Fibroblast of peridontal ligament (primary cell): ENCODE measurements at regions not wholly inside any gene's neighbourhood (a gene's known extent, or its start where the extent isn't known, plus 50 kb on each side); places are given as distances from the start of the nearest gene placed in this dataset.
"Not testable (repeated sequence)": the region's sequence is repeated elsewhere in the genome, so short reads cannot be mapped to it uniquely, and the experiment has no call there.

ENCODE experiments used
- DNase-seq: peaks from one replicate; pipeline ENCODE4 v3.0.0-alpha.2; 2010; ENCODE audit errors: extremely low read depth

DNA sequence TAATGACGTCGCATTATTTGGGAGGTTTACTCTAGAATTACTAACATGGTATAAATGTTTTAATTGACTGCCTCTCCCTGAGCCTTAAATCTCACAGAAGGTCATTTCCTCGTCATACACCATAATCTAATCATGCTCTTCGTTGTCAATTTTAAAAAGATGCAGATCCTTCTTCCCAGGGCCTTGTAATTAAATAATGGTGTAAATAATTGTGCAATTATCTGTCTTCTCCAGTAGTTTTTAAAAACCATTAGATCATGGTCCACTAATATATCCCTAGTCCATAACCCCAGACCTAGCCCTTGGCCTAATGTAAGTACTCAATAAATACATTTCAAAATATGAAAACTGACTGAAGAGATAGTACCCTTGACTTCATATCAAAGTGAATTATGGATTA is 181.5 kb upstream of the GNAI1 start:
- no peak for DNase-seq

GRCh38 chr7:79952399-79952798 is 182.2 kb upstream of the GNAI1 start:
- no peak for DNase-seq

DNA sequence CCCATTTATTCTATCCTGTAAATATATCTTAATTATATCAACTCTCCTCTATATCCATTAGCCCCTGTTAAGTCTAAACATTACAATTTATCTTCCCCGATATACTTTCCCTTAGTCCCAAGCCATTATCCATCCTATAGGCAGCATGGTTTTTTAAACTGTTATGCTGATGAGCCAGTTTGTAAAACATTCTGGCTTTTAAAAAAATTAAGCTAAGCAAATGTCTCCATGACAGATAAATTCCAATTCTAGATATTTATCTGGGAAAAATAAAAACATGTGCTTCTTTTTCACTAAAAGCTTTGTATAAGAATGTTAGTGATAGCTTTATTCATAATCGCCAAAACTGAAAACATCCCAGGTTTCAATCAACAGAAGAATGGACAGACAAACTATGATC is 183.2 kb upstream of the GNAI1 start:
- DNase-seq: no peak

GRCh38 chr7:79949778-79950177 is 184.9 kb upstream of the GNAI1 start:
- DNase-seq: no peak

DNA sequence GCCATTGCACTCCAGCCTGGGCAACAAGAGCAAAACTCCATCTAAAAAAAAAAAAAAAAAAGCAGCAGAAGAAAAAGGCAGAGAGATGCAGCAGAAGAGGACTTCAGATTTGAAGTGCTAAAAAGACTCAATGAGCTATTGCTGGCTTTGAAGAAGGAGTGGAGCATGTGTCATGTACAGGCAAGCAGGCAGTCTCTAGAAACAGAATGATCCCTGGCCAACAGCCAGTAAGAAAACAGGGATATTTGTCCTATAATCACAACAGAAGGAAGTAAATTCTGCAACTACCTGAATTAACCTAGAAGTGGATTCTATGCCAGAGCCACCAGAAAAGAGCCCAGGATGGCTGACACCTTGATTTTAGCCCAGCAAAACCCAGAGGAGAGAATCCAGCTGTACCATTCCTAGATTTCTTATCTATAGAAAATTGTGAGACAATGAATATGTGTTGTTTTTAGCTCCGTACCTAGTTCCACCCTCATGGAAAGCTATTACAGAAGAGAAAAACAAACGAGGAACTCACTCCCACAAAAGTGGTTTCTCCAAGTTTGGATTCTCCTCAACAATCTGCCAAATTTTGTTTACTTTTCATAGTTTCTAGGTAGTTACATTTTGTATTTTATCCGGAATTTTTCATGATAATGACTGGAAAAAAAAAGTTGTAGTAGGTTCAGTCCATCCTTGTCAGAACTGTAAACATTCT is 198.2 kb upstream of the GNAI1 start:
- DNase-seq: no peak

DNA sequence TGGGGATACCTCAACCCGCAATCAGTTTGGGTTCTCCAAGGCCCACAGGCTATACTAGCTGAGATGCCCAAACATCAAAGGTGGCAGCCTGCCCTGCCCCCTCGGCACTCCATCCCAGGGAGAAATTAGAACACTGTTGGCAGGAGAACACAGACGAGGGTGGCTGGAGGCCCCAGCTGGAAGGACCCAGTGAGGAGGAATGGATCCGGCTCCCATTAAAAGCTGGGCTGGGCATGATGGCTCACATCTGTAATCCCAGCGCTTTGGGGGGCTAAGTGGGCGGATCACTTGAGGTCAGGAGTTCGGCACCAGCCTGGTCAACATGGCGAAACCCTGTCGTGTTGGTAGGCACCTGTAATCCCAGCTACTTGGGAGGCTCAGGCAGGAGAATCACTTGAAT is 199.9 kb upstream of the GNAI1 start:
- no peak for DNase-seq

DNA sequence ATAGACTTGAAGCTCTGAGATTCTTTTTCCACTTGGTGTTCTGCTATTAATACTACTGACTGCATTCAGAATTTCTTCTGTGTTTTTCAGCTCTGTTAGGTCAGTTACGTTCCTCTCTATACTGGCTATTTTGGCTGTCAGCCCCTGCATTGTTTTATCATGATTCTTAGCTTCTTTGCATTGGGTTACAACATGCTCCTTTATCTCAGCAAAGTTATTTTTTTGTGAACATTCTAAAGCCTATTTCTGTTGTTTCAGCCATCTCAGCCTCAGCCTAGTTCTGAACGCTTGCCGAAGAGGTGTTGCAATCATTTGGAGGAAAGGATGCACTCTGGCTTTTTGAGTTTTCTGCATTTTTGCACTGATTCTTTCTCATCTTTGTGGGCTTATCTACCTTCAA is 201.5 kb upstream of the GNAI1 start:
- DNase-seq: peak; percentile 74

DNA sequence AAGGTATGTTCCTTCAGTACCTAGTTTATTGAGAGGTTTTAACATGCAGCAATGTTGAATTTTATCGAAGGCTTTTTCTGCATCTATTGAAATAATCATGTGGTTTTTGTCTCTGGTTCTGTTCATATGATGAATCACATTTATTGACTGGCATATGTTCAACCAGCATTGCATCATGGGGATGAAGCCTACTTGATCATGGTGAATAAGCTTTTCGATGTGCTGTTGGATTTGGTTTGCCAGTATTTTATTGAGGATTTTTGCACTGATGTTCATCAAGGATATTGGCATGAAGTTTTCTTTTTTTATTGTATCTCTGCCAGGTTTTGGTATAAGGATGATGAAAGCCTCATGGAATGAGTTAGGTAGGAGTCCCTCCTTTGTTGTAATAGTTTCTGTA is 204.0 kb upstream of the GNAI1 start:
- DNase-seq: peak; percentile 70

GRCh38 chr7:79927116-79927515 is 207.5 kb upstream of the GNAI1 start:
- no peak for DNase-seq

DNA sequence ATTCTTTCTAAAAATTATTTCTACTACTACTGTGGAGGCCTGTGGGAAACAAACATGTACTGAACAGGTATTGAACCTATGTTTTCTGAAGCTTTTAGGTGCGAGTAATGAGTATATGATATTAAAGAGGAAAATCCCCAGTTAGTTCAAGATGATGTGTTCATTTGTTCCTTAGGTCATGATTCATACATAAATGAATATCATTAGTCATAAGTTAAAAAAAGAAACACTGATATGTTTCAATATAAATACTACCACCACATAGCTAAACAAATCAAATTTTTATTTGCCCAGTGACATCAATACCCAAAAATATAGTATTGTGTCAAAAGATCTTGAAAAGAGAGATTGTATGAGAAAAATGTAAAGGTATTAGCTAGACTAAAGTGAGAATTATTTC is 210.7 kb upstream of the GNAI1 start:
- peak; percentile 64 for DNase-seq

DNA sequence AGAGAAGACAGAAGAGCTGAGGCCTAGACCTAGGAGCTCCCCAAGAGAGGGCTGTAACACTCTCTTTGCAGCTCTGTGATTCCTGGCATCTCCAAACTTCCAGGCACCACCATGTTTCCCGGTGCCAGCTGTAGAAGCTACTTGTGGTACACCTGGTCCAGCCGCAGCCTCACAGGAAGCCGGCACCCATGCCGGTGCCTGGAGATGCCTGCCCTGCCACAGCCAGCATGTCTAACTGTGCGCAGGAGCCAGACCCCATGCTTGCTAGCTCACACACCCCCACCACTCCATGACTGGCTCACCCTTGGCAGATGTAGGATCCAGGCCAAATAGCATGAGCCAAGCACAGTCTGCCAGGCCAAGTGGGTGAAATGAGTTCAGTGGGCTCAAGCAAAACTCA is 211.7 kb upstream of the GNAI1 start:
- DNase-seq: no peak

GRCh38 chr7:79921976-79922375 is 212.7 kb upstream of the GNAI1 start:
- no peak for DNase-seq

DNA sequence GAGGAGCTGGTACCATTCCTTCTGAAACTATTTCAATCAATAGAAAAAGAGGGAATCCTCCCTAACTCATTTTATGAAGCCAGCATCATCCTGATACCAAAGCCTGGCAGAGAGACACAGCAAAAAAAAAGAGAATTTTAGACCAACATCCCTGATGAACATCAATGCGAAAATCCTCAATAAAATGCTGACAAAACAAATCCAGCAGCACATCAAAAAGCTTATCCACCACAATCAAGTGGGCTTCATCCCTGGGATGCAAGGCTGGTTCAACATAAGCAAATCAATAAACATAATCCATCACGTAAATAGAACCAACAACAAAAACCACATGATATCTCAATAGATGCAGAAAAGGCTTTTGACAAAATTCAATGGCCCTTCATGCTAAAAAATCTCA is 216.0 kb upstream of the GNAI1 start:
- DNase-seq: not testable (repeated sequence)

GRCh38 chr7:79915346-79915745 is 219.3 kb upstream of the GNAI1 start:
- not testable (repeated sequence) for DNase-seq

DNA sequence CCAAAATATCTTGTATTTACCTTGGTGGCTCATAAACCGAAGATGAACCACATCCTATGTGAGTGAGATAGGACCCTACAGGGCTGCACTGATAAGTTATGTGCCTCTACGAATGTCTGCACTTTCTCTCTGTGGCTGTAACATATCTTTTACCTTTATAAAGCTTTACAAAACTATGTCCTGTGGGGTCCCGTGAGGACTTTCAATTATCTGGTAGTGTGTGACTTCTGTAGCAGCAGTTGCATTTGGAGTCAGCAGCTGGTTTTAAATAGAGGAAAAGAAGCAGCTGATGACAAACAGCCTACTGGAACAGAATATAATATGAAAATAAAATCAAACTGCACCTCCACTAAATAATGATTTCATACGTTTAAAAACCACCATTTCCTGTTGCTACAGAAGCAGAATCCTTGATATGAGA is 222.4 kb upstream of the GNAI1 start:
- DNase-seq: no peak

GRCh38 chr7:79911420-79911819 is 223.2 kb upstream of the GNAI1 start:
- no peak for DNase-seq

- DNase-seq: no peak
Measured at GRCh38 chr7:79909176-79909575, 225.5 kb upstream of the GNAI1 start.

- DNase-seq: peak; percentile 24
Measured at GRCh38 chr7:79897166-79897565, 237.5 kb upstream of the GNAI1 start.

GRCh38 chr7:79893991-79894390 is 240.6 kb upstream of the GNAI1 start:
- no peak for DNase-seq

GRCh38 chr7:79882922-79883321 is 251.7 kb upstream of the GNAI1 start:
- no peak for DNase-seq

DNA sequence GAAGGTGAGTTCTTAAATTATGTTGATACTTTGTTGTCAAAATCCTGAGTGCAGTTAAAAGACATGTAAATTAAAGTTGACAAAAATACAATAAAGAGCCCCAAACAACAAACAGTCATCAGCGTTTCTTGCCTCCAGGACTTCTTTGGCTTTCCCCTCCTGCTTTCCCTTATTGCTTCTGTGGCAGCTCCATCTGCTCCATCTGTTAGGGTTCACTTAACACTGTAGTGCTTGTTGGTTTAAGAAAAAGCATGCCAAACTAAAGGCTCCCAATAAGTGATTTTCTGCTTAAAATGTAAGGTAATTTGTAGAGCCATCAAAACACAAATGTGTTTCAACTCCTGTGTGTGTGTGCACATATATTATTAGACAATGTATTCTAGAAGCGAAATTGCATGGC is 254.3 kb upstream of the GNAI1 start:
- no peak for DNase-seq

DNA sequence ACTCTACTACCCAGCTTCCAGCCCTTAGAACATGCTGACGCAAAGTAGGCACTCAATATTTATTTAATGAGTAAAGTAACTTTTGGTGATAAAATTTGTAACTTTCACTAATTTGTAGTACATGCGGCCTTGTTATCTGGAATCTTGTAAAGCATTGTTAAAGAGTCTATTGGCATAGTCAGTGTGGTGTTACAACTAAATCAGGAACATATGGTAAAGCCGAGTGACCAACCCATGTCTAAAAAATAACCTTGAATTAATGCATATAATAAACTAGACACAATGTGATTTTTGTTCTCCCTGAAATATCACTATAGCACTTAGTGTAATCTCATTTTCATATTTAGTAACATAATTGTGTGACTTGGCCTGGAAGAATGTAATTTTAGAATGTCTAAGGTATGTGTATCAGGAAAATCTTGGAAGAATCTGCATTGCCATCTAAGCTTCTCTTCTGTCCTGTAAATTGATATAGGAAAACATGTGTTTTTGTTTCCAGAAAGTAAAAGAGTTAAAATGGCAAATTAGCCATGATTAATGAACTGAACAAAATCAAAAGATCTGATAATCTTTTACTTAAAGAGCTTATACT is 256.7 kb upstream of the GNAI1 start:
- peak; percentile 65 for DNase-seq

- peak; percentile 99 for DNase-seq
Measured at GRCh38 chr7:79876848-79877252, 257.8 kb upstream of the GNAI1 start.

GRCh38 chr7:79874797-79875196 is 259.8 kb upstream of the GNAI1 start:
- DNase-seq: no peak
